ENCODE measurements at regions not wholly inside any gene's neighbourhood (a gene's known extent, or its start where the extent isn't known, plus 50 kb on each side); places are given as distances from the start of the nearest gene placed in this dataset.

DNA sequence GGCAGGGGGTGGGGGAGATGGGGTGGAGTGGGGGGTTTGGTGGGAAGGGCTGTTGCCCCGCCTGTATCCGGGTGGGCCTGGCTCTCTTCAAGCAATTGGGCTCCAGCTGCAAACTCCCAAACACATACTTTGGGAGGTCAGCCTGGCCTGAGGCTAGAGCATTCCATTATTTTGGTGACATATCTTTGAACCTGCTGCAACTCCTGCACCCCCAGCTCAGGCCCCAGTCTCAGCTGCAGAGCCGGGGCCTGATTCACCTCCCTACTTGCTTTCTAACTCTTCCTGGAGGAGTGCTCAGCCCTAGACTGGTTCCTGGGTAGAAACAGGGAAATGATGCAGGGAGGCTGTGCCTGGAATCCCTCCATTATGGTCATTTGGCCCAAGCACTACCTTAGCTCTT, 140.8 kb upstream of the PRR23C start:
- ChIA-PET CTCF (no interaction called here), POLR2A (ENCODE audit: low non-redundant PET) (no interaction called here)
- H3K27ac ChIP-seq (ENCODE audit: low read depth, low read length, poor library complexity, severe bottlenecking): no peak overlapping the region
- H3K27me3 ChIP-seq (replicated peaks; ENCODE audit: insufficient read depth, low read depth, low read length, poor library complexity): no peaks in the 10 kb centered on the region
- no peak overlapping the region for H3K4me3 ChIP-seq (ENCODE audit: low read depth, low read length, poor library complexity, severe bottlenecking)
- intact Hi-C loops (cut with micrococcal nuclease; ENCODE audit: unreplicated experiment): no loop called here
- BruUV-seq (replicated peaks): no TSS peak
- no peak for TF ChIP-seq CTCF (conservative IDR thresholded peaks at IDR 0.05; ENCODE audit: low read depth, low read length)
- TF ChIP-seq EZH2 (IDR thresholded peaks at IDR 0.05; ENCODE audit: borderline replicate concordance, low read depth, low read length, poor library complexity, severe bottlenecking): no peak
- H3K4me1 ChIP-seq (ENCODE audit: insufficient read depth, low read length, poor library complexity, severe bottlenecking): no peaks in the 10 kb centered on the region
- no peaks in the 10 kb centered on the region for H3K36me3 ChIP-seq (ENCODE audit: insufficient read depth, low read length, poor library complexity, severe bottlenecking)
- no peaks in the 10 kb centered on the region for H3K9me3 ChIP-seq (ENCODE audit: low read depth, low read length, poor library complexity, severe bottlenecking)
- DNase-seq (ENCODE audit: low spot score): no peak

DNA sequence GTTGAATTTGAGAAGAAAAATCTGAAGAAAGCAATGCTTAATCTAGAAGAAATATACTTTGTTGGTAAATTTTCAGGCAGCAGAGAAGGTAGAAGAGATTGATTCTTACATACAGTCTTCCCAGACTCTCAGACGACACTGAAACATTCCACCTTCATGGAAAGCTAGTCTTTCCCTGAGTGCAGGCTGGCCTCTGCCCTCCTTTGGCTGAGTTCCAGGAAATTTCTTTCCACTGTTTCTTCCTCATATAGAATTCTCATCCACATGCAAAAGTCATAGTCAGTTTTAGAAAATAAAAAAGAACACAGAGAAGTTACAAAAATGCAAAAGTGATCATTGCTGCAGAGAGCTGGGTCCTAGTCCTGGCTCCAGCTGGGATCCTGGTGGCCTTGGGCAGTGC, 142.5 kb upstream of the PRR23C start:
- ChIA-PET POLR2A (ENCODE audit: low non-redundant PET) (no interaction called here), CTCF (no interaction called here)
- no peak for TF ChIP-seq CTCF (conservative IDR thresholded peaks at IDR 0.05; ENCODE audit: low read depth, low read length)
- no peak for TF ChIP-seq EZH2 (IDR thresholded peaks at IDR 0.05; ENCODE audit: borderline replicate concordance, low read depth, low read length, poor library complexity, severe bottlenecking)
- intact Hi-C loops (cut with micrococcal nuclease; ENCODE audit: unreplicated experiment): no loop called here
- Histone ChIP-seq H3K27me3 (replicated peaks; ENCODE audit: insufficient read depth, low read depth, low read length, poor library complexity) (no peaks in the 10 kb centered on the region), H3K4me1 (ENCODE audit: insufficient read depth, low read length, poor library complexity, severe bottlenecking) (no peaks in the 10 kb centered on the region), H3K36me3 (ENCODE audit: insufficient read depth, low read length, poor library complexity, severe bottlenecking) (no peaks in the 10 kb centered on the region), H3K4me3 (ENCODE audit: low read depth, low read length, poor library complexity, severe bottlenecking) (no peak overlapping the region), H3K9me3 (ENCODE audit: low read depth, low read length, poor library complexity, severe bottlenecking) (no peaks in the 10 kb centered on the region), H3K27ac (ENCODE audit: low read depth, low read length, poor library complexity, severe bottlenecking) (no peak overlapping the region)
- no TSS peak for BruUV-seq (replicated peaks)
- no peak for DNase-seq (ENCODE audit: low spot score)

- DNase-seq (ENCODE audit: low spot score): no peak
- H3K27ac ChIP-seq (ENCODE audit: low read depth, low read length, poor library complexity, severe bottlenecking): no peak overlapping the region
- H3K9me3 ChIP-seq (ENCODE audit: low read depth, low read length, poor library complexity, severe bottlenecking): no peaks in the 10 kb centered on the region
- POLR2A ChIA-PET (ENCODE audit: low non-redundant PET): no interaction called here
- no peak for TF ChIP-seq EZH2 (IDR thresholded peaks at IDR 0.05; ENCODE audit: borderline replicate concordance, low read depth, low read length, poor library complexity, severe bottlenecking)
- no peak for TF ChIP-seq CTCF (conservative IDR thresholded peaks at IDR 0.05; ENCODE audit: low read depth, low read length)
- H3K27me3 ChIP-seq (replicated peaks; ENCODE audit: insufficient read depth, low read depth, low read length, poor library complexity): no peaks in the 10 kb centered on the region
- intact Hi-C loops (cut with micrococcal nuclease; ENCODE audit: unreplicated experiment): no loop called here
- BruUV-seq (replicated peaks): no TSS peak
- CTCF ChIA-PET: no interaction called here
- H3K36me3 ChIP-seq (ENCODE audit: insufficient read depth, low read length, poor library complexity, severe bottlenecking): no peaks in the 10 kb centered on the region
- H3K4me1 ChIP-seq (ENCODE audit: insufficient read depth, low read length, poor library complexity, severe bottlenecking): no peaks in the 10 kb centered on the region
- H3K4me3 ChIP-seq (ENCODE audit: low read depth, low read length, poor library complexity, severe bottlenecking): no peak overlapping the region
Observed at GRCh38 chr3:139187648-139188047, 143.0 kb upstream of the PRR23C start.

All from A673 (cell line).